PC-9 (cell line): ENCODE measurements at regions not wholly inside any gene's neighbourhood (a gene's known extent, or its start where the extent isn't known, plus 50 kb on each side); places are given as distances from the start of the nearest gene placed in this dataset.

Experiments
- EZH2 ChIP-seq: fragments of 200-600 bp; sonication (generic); IDR thresholded peaks from 2 replicates; pipeline ENCODE4 v1.8.0; 2017; ENCODE audit warnings: antibody characterized with exemption, low read depth
- TF ChIP-seq, protein P1 (sequence below): fragments of 200-600 bp; sonication (generic); conservative IDR thresholded peaks from 2 replicates; pipeline ENCODE4 v1.6.1; 2017; ENCODE audit warnings: mixed run types, antibody characterized with exemption, mild to moderate bottlenecking, moderate library complexity

DNA sequence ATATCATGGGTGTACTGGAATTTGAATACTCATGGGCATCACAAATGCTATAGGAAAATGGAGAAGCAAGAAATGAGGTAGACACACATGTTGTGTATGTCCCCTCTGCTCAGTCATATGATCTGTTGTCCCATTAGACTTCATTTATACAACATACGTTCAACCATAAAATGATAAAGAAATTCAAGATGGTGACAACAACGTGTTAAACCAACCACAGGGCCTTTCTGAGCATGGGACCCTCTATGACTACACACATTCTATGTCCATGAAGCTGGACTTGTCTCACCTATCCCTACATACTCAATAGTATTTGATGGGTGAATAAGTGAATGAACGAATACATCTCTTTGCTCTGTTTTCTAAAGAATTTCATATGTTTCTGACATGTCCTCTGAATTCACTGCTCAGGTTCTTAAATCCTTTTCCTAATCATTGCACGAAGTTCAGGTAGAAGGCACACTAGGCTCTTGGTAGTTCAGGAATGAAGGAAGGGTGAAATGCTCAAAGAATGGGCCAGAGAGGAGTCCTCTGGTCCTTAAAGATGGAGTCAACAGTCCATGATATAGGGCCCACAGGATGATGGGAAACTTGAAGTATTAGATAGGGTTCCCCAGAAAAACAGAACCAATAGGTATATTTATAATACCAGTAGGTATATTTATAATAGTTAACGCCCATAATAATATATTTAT, 105.7 kb upstream of the PPM1H start:
- no peak for TF ChIP-seq EZH2
- TF ChIP-seq, protein P1, sequence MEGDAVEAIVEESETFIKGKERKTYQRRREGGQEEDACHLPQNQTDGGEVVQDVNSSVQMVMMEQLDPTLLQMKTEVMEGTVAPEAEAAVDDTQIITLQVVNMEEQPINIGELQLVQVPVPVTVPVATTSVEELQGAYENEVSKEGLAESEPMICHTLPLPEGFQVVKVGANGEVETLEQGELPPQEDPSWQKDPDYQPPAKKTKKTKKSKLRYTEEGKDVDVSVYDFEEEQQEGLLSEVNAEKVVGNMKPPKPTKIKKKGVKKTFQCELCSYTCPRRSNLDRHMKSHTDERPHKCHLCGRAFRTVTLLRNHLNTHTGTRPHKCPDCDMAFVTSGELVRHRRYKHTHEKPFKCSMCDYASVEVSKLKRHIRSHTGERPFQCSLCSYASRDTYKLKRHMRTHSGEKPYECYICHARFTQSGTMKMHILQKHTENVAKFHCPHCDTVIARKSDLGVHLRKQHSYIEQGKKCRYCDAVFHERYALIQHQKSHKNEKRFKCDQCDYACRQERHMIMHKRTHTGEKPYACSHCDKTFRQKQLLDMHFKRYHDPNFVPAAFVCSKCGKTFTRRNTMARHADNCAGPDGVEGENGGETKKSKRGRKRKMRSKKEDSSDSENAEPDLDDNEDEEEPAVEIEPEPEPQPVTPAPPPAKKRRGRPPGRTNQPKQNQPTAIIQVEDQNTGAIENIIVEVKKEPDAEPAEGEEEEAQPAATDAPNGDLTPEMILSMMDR, result no peak
